CD4-positive, alpha-beta T cell (primary cell): ENCODE measurements at regions not wholly inside any gene's neighbourhood (a gene's known extent, or its start where the extent isn't known, plus 50 kb on each side); places are given as distances from the start of the nearest gene placed in this dataset.

Experiments
- ATAC-seq: fragments of 200-7000 bp; cut with Tn5 transposase; one replicate; pipeline ENCODE4 v1.10.0; 2022; ENCODE audit warnings: mild to moderate bottlenecking; ENCODE audit not compliant: poor library complexity
- CTCF ChIA-PET: fragments of 350-600 bp; sonication (Branson Sonifier 250); formaldehyde crosslinking; loops from one replicate; lab custom pipeline; 2021; ENCODE audit warnings: antibody characterized with exemption, inconsistent platforms; lab: Charles Lee
- POLR2A ChIA-PET: fragments of 350-600 bp; sonication (Branson Sonifier 250); formaldehyde crosslinking; loops from one replicate; lab custom pipeline; 2021; ENCODE audit warnings: antibody characterized with exemption, inconsistent platforms; lab: Charles Lee
- DNase-seq, 14 experiments: peaks; one replicate each; pipeline ENCODE4 v3.0.0-alpha.2; 2013 to 2020; ENCODE audit warnings: mixed read lengths in 2 of 14
- H3K27ac ChIP-seq, 2 donors: one replicate each; pipeline versions ENCODE4 v1.5.1 to v1.7.0; 2013; ENCODE audit warnings: low read length in 2 of 2, low read depth in 1 of 2, mild to moderate bottlenecking in 1 of 2
- H3K27me3 ChIP-seq, 2 experiments: 1 replicate in 1 of 2; 2 replicates in 1 of 2; pipeline versions ENCODE4 v1.6.1 to v1.7.0; 2013; ENCODE audit warnings: low read length in 2 of 2, control low read depth in 1 of 2, mild to moderate bottlenecking in 1 of 2, moderate library complexity in 1 of 2; ENCODE audit not compliant: insufficient read depth in 2 of 2, control insufficient read depth in 1 of 2
- H3K36me3 ChIP-seq: one replicate; pipeline ENCODE4 v1.6.1; 2013; ENCODE audit warnings: low read length, control low read depth; ENCODE audit not compliant: insufficient read depth
- H3K4me1 ChIP-seq: one replicate; pipeline ENCODE4 v1.6.1; 2013; ENCODE audit warnings: low read length, control low read depth; ENCODE audit not compliant: insufficient read depth
- H3K4me3 ChIP-seq: one replicate; pipeline ENCODE4 v1.5.1; 2013; ENCODE audit warnings: mild to moderate bottlenecking, low read length, moderate library complexity
- H3K9me3 ChIP-seq, 2 experiments: 1 replicate in 1 of 2; 2 replicates in 1 of 2; pipeline versions ENCODE4 v1.6.1 to v1.7.0; 2013; ENCODE audit warnings: low read length in 2 of 2, mild to moderate bottlenecking in 2 of 2, control low read depth in 1 of 2, moderate library complexity in 1 of 2; ENCODE audit not compliant: control insufficient read depth in 1 of 2, insufficient read depth in 1 of 2
- H3K27ac Mint-ChIP-seq: one replicate; pipeline ENCODE4 v1.8.0; 2020; ENCODE audit warnings: mixed read lengths
- H3K27me3 Mint-ChIP-seq: one replicate; pipeline ENCODE4 v1.8.0; 2021; ENCODE audit warnings: mixed read lengths
- H3K36me3 Mint-ChIP-seq: one replicate; pipeline ENCODE4 v1.8.0; 2021; ENCODE audit warnings: low read depth, mixed read lengths
- H3K4me1 Mint-ChIP-seq: one replicate; pipeline ENCODE4 v1.8.0; 2021; ENCODE audit warnings: low read depth, mixed read lengths
- H3K4me3 Mint-ChIP-seq: one replicate; pipeline ENCODE4 v1.8.0; 2020; ENCODE audit warnings: mild to moderate bottlenecking, mixed read lengths
- H3K9me3 Mint-ChIP-seq: one replicate; pipeline ENCODE4 v1.8.0; 2020; ENCODE audit warnings: mixed read lengths
- CTCF ChIP-seq: fragments of 200-600 bp; IDR thresholded peaks from one replicate; pipeline ENCODE4 v1.8.0; 2022; ENCODE audit warnings: antibody characterized with exemption, mild to moderate bottlenecking
- intact Hi-C, 2 experiments: fragments of 100-400 bp; cut with DNase I in 1 of 2; cut with micrococcal nuclease in 1 of 2; formaldehyde crosslinking; loops; one replicate each; pipeline versions ENCODE4 v1.15.1 to v1.9.0; 2023 to 2025; cut with DNase I, micrococcal nuclease

- Mint-ChIP-seq H3K36me3 (no peaks in the 10 kb centered on the region), H3K4me3 (no peak overlapping the region), H3K4me1 (no peaks in the 10 kb centered on the region), H3K27me3 (no peaks in the 10 kb centered on the region), H3K27ac (no peak overlapping the region), H3K9me3 (no peaks in the 10 kb centered on the region)
- intact Hi-C loops: no loop called here
- CTCF ChIA-PET: no interaction called here
- POLR2A ChIA-PET: no interaction called here
- Histone ChIP-seq H3K4me1 (no peaks in the 10 kb centered on the region), H3K36me3 (no peaks in the 10 kb centered on the region), H3K27ac (no peak overlapping the region), H3K4me3 (no peak overlapping the region), H3K9me3 (no peaks in the 10 kb centered on the region), H3K27me3 (no peaks in the 10 kb centered on the region)
- ATAC-seq (no peak), DNase-seq (no peak)
- TF ChIP-seq CTCF: no peak
These were observed 1692.0 kb downstream of the REEP3 start for GRCh38 chr10:65213170-65213569.

- no peak for TF ChIP-seq CTCF
- intact Hi-C loops: no loop called here
- no peak for ATAC-seq
These were observed 1698.2 kb downstream of the REEP3 start for GRCh38 chr10:65219444-65219843.

GRCh38 chr10:65231148-65231547 is 1694.7 kb upstream of the LRRTM3 start:
- no peak overlapping the region for H3K4me3 Mint-ChIP-seq

More at GRCh38 chr10:65219444-65219843, 1698.2 kb downstream of the REEP3 start:
- Histone ChIP-seq H3K27me3 (no peaks in the 10 kb centered on the region), H3K27ac (no peak overlapping the region), H3K4me1 (no peaks in the 10 kb centered on the region), H3K9me3 (no peaks in the 10 kb centered on the region), H3K4me3 (no peak overlapping the region), H3K36me3 (no peaks in the 10 kb centered on the region)
- Mint-ChIP-seq H3K27ac (no peak overlapping the region), H3K36me3 (no peaks in the 10 kb centered on the region), H3K4me1 (no peaks in the 10 kb centered on the region), H3K27me3 (no peaks in the 10 kb centered on the region), H3K9me3 (peaks cover 1% of the 10 kb centered on the region), H3K4me3 (no peak overlapping the region)
- ChIA-PET POLR2A (no interaction called here), CTCF (no interaction called here)
- no peak for DNase-seq

More at GRCh38 chr10:65231148-65231547, 1694.7 kb upstream of the LRRTM3 start:
- Histone ChIP-seq H3K27me3 (no peaks in the 10 kb centered on the region), H3K4me3 (no peak overlapping the region), H3K36me3 (no peaks in the 10 kb centered on the region), H3K27ac (no peak overlapping the region), H3K4me1 (no peaks in the 10 kb centered on the region), H3K9me3 (peaks cover 0 to 8% of the 10 kb centered on the region in 2 experiments)
- ATAC-seq (no peak), DNase-seq (no peak)
- intact Hi-C loops: no loop called here
- TF ChIP-seq CTCF: no peak
- ChIA-PET POLR2A (no interaction called here), CTCF (no interaction called here)
- Mint-ChIP-seq H3K4me1 (no peaks in the 10 kb centered on the region), H3K36me3 (no peaks in the 10 kb centered on the region), H3K9me3 (peaks cover 5% of the 10 kb centered on the region), H3K27me3 (no peaks in the 10 kb centered on the region), H3K27ac (no peak overlapping the region)
